H9 (cell line): ENCODE measurements at regions not wholly inside any gene's neighbourhood (a gene's known extent, or its start where the extent isn't known, plus 50 kb on each side); places are given as distances from the start of the nearest gene placed in this dataset.

Source experiments
- DNase-seq: peaks from one replicate; pipeline ENCODE4 v3.0.0-alpha.2; 2017
- H2AFZ ChIP-seq: one replicate; pipeline ENCODE4 v1.6.1; 2013; ENCODE audit warnings: mild to moderate bottlenecking, low read length, control low read depth, moderate library complexity
- H2AK5ac ChIP-seq: 2 replicates; pipeline ENCODE4 v1.6.1; 2013; ENCODE audit warnings: low read length, control low read depth, mixed read lengths; ENCODE audit not compliant: insufficient read length
- H2BK120ac ChIP-seq: one replicate; pipeline ENCODE4 v1.6.1; 2013; ENCODE audit warnings: low read depth, mild to moderate bottlenecking, low read length, control low read depth, inconsistent platforms; ENCODE audit not compliant: poor library complexity, severe bottlenecking
- H2BK12ac ChIP-seq: 2 replicates; pipeline ENCODE4 v1.6.1; 2013; ENCODE audit warnings: low read length, control low read depth, mixed read lengths, low read depth; ENCODE audit not compliant: insufficient read length
- H2BK15ac ChIP-seq: 2 replicates; pipeline ENCODE4 v1.6.1; 2013; ENCODE audit warnings: low read depth, low read length, control low read depth
- H2BK20ac ChIP-seq: one replicate; pipeline ENCODE4 v1.6.1; 2013; ENCODE audit warnings: low read depth, mild to moderate bottlenecking, low read length, control low read depth, inconsistent platforms; ENCODE audit not compliant: poor library complexity, severe bottlenecking
- H2BK5ac ChIP-seq: 2 replicates; pipeline ENCODE4 v1.6.1; 2013; ENCODE audit warnings: low read length, control low read depth, mixed read lengths; ENCODE audit not compliant: insufficient read length
- H3K14ac ChIP-seq: 2 replicates; pipeline ENCODE4 v1.6.1; 2013; ENCODE audit warnings: low read length, control low read depth; ENCODE audit not compliant: insufficient read depth
- H3K18ac ChIP-seq: 2 replicates; pipeline ENCODE4 v1.6.1; 2013; ENCODE audit warnings: low read depth, mild to moderate bottlenecking, mixed read lengths, low read length, control low read depth; ENCODE audit not compliant: insufficient read length
- H3K23ac ChIP-seq: 2 replicates; pipeline ENCODE4 v1.6.1; 2013; ENCODE audit warnings: low read length, control low read depth, mixed read lengths, low read depth; ENCODE audit not compliant: insufficient read length
- H3K23me2 ChIP-seq: 2 replicates; pipeline ENCODE4 v1.6.1; 2013; ENCODE audit warnings: low read depth, mild to moderate bottlenecking, mixed read lengths, low read length, control low read depth; ENCODE audit not compliant: insufficient read length, poor library complexity, severe bottlenecking
- H3K27ac ChIP-seq: 2 replicates; pipeline ENCODE4 v1.5.1; 2013; ENCODE audit warnings: low read length, control low read depth, mixed read lengths, low read depth; ENCODE audit not compliant: insufficient read length
- H3K27me3 ChIP-seq: 2 replicates; pipeline ENCODE4 v1.6.1; 2013; ENCODE audit warnings: low read length, control low read depth, inconsistent platforms; ENCODE audit not compliant: insufficient read depth
- H3K4ac ChIP-seq: 2 replicates; pipeline ENCODE4 v1.6.1; 2013; ENCODE audit warnings: low read depth, mild to moderate bottlenecking, control low read depth, inconsistent platforms, low read length, moderate library complexity
- H3K4me1 ChIP-seq: 2 replicates; pipeline ENCODE4 v1.6.1; 2013; ENCODE audit warnings: low read length, control low read depth, inconsistent platforms; ENCODE audit not compliant: insufficient read depth
- H3K4me2 ChIP-seq: 2 replicates; pipeline ENCODE4 v1.6.1; 2013; ENCODE audit warnings: low read length, control low read depth, mixed read lengths; ENCODE audit not compliant: insufficient read length, insufficient read depth
- H3K56ac ChIP-seq: 2 replicates; pipeline ENCODE4 v1.6.1; 2013; ENCODE audit warnings: low read depth, mild to moderate bottlenecking, mixed read lengths, low read length, control low read depth; ENCODE audit not compliant: insufficient read length
- H3K79me1 ChIP-seq: 2 replicates; pipeline ENCODE4 v1.6.1; 2013; ENCODE audit warnings: low read depth, mild to moderate bottlenecking, moderate library complexity, low read length, control low read depth, inconsistent platforms; ENCODE audit not compliant: insufficient read depth, poor library complexity, severe bottlenecking
- H3K79me2 ChIP-seq: 2 replicates; pipeline ENCODE4 v1.6.1; 2013; ENCODE audit warnings: low read length, control low read depth, inconsistent platforms; ENCODE audit not compliant: insufficient read depth
- H3K9ac ChIP-seq: 2 replicates; pipeline ENCODE4 v1.6.1; 2013; ENCODE audit warnings: low read length, control low read depth, mixed read lengths; ENCODE audit not compliant: insufficient read length; ENCODE audit errors: extremely low read depth
- H3K9me3 ChIP-seq: one replicate; pipeline ENCODE4 v1.6.1; 2013; ENCODE audit warnings: low read depth, low read length, inconsistent platforms; ENCODE audit not compliant: control insufficient read depth
- H3T11ph ChIP-seq: one replicate; pipeline ENCODE4 v1.6.1; 2013; ENCODE audit warnings: mild to moderate bottlenecking, low read length, control low read depth, inconsistent platforms
- H4K20me1 ChIP-seq: one replicate; pipeline ENCODE4 v1.6.1; 2013; ENCODE audit not compliant: control insufficient read depth, insufficient read length, insufficient read depth
- H4K5ac ChIP-seq: 2 replicates; pipeline ENCODE4 v1.6.1; 2013; ENCODE audit warnings: low read depth, mild to moderate bottlenecking, mixed read lengths, low read length, control low read depth; ENCODE audit not compliant: insufficient read length
- H4K8ac ChIP-seq: replicated peaks from 2 replicates; pipeline ENCODE4 v1.6.1; 2013; ENCODE audit warnings: low read length, control low read depth, mixed read lengths, low read depth; ENCODE audit not compliant: insufficient read length
- H4K91ac ChIP-seq: 2 replicates; pipeline ENCODE4 v1.6.1; 2013; ENCODE audit warnings: low read depth, mild to moderate bottlenecking, moderate library complexity, mixed read lengths, low read length, control low read depth; ENCODE audit not compliant: insufficient read length
- H3K27ac Mint-ChIP-seq, 3 experiments: 2 replicates in 2 of 3; 3 replicates in 1 of 3; pipeline ENCODE4 v1.8.0; 2020 to 2021; ENCODE audit warnings: mixed read lengths in 3 of 3, mild to moderate bottlenecking in 1 of 3, moderate library complexity in 1 of 3
- H3K27me3 Mint-ChIP-seq: 2 replicates; pipeline ENCODE4 v1.8.0; 2021; ENCODE audit warnings: low read depth, mild to moderate bottlenecking, moderate library complexity, mixed read lengths
- H3K36me3 Mint-ChIP-seq, 3 experiments: 2 replicates in 2 of 3; 3 replicates in 1 of 3; pipeline ENCODE4 v1.8.0; 2020 to 2021; ENCODE audit warnings: low read depth in 3 of 3, mixed read lengths in 3 of 3; ENCODE audit not compliant: insufficient read depth in 1 of 3
- H3K4me1 Mint-ChIP-seq, 2 experiments: 2 replicates each; pipeline ENCODE4 v1.8.0; 2020; ENCODE audit warnings: mixed read lengths in 2 of 2
- H3K4me3 Mint-ChIP-seq, 2 experiments: 2 replicates in 1 of 2; 3 replicates in 1 of 2; pipeline ENCODE4 v1.8.0; 2020 to 2021; ENCODE audit warnings: mild to moderate bottlenecking in 2 of 2, mixed read lengths in 2 of 2, moderate library complexity in 1 of 2
- H3K9me3 Mint-ChIP-seq, 2 experiments: 2 replicates in 1 of 2; 3 replicates in 1 of 2; pipeline ENCODE4 v1.8.0; 2020; ENCODE audit warnings: mild to moderate bottlenecking in 2 of 2, mixed read lengths in 2 of 2, moderate library complexity in 1 of 2
- TF ChIP-seq, protein P1 (sequence below): fragments of 200-600 bp; sonication (generic); conservative IDR thresholded peaks from 3 replicates; pipeline ENCODE4 v1.8.0; 2021; ENCODE audit warnings: antibody characterized with exemption, mild to moderate bottlenecking

DNA sequence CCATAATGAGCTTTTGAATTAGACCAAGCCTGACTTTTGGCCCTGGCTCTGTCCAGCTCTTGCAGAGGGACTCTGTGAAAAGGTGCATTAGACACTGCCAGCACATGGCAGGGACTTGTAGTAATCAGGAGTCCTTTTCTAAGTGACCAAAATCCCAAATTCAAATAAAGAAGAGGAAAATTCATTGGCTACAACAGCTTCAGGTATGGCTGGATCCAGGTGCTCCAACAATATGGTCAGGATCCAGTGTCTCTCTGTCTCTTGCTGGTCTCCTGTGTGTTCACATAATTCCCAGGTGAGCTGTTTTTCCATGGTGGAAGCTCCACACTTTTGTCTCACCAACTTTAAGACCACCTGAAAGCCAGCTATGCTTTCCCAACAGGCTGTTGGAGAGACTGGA lies 358.8 kb upstream of the TNRC6C start:
- Histone ChIP-seq H3K9ac (no peak overlapping the region), H3K23ac (no peak overlapping the region), H3K18ac (no peak overlapping the region), H4K5ac (no peak overlapping the region), H2AFZ (no peak overlapping the region), H3K9me3 (no peaks in the 10 kb centered on the region), H2BK12ac (no peak overlapping the region), H2BK120ac (no peak overlapping the region), H2BK5ac (no peak overlapping the region), H3K56ac (no peak overlapping the region), H4K91ac (no peak overlapping the region), H4K8ac (no peak overlapping the region), H3K4me2 (no peak overlapping the region), H3K23me2 (no peaks in the 10 kb centered on the region), H3K27ac (no peak overlapping the region), H3K79me2 (no peaks in the 10 kb centered on the region), H3K27me3 (no peaks in the 10 kb centered on the region), H2BK20ac (no peak overlapping the region), H3K4ac (no peak overlapping the region), H4K20me1 (no peaks in the 10 kb centered on the region), H3T11ph (no peak overlapping the region), H2AK5ac (no peak overlapping the region), H3K79me1 (no peaks in the 10 kb centered on the region), H3K4me1 (no peaks in the 10 kb centered on the region; the same call in 1 of the 2 replicates), H2BK15ac (no peak overlapping the region), H3K14ac (no peak overlapping the region)
- peaks cover 8% of the 10 kb centered on the region for H3K27me3 Mint-ChIP-seq
- no peak overlapping the region for H3K4me3 Mint-ChIP-seq
- DNase-seq: no peak
- TF ChIP-seq, protein P1, sequence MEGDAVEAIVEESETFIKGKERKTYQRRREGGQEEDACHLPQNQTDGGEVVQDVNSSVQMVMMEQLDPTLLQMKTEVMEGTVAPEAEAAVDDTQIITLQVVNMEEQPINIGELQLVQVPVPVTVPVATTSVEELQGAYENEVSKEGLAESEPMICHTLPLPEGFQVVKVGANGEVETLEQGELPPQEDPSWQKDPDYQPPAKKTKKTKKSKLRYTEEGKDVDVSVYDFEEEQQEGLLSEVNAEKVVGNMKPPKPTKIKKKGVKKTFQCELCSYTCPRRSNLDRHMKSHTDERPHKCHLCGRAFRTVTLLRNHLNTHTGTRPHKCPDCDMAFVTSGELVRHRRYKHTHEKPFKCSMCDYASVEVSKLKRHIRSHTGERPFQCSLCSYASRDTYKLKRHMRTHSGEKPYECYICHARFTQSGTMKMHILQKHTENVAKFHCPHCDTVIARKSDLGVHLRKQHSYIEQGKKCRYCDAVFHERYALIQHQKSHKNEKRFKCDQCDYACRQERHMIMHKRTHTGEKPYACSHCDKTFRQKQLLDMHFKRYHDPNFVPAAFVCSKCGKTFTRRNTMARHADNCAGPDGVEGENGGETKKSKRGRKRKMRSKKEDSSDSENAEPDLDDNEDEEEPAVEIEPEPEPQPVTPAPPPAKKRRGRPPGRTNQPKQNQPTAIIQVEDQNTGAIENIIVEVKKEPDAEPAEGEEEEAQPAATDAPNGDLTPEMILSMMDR: no peak
- H3K9me3 Mint-ChIP-seq: no peaks in the 10 kb centered on the region
- H3K36me3 Mint-ChIP-seq: no peaks in the 10 kb centered on the region
- peaks cover 0 to 12% of the 10 kb centered on the region in 2 experiments; a peak in 2 of 4 replicates for H3K4me1 Mint-ChIP-seq
- H3K27ac Mint-ChIP-seq: no peak overlapping the region; a peak in 1 of 7 replicates
